ENCODE measurements at regions not wholly inside any gene's neighbourhood (a gene's known extent, or its start where the extent isn't known, plus 50 kb on each side); places are given as distances from the start of the nearest gene placed in this dataset.

- no peak for DNase-seq (ENCODE audit: low read depth)
These were observed 312.2 kb upstream of the MGAT5 start for GRCh38 chr2:133941666-133942065.

GRCh38 chr2:133942398-133942797, 311.5 kb upstream of the MGAT5 start:
- no peak for DNase-seq (ENCODE audit: low read depth)

GRCh38 chr2:133943108-133943507, 310.8 kb upstream of the MGAT5 start:
- DNase-seq (ENCODE audit: low read depth) = peak; percentile 13

GRCh38 chr2:133945089-133945488, 308.8 kb upstream of the MGAT5 start:
- DNase-seq (ENCODE audit: low read depth) = no peak

GRCh38 chr2:133947057-133947456, 306.8 kb upstream of the MGAT5 start:
- DNase-seq (ENCODE audit: low read depth) = no peak

GRCh38 chr2:133948610-133949290, 305.1 kb upstream of the MGAT5 start:
- no peak for DNase-seq (ENCODE audit: low read depth)

- no peak for DNase-seq (ENCODE audit: low read depth)
These were observed 304.3 kb upstream of the MGAT5 start for GRCh38 chr2:133949595-133949994.

- no peak for DNase-seq (ENCODE audit: low read depth)
These were observed 302.7 kb upstream of the MGAT5 start for GRCh38 chr2:133951209-133951608.

- no peak for DNase-seq (ENCODE audit: low read depth)
These were observed 301.5 kb upstream of the MGAT5 start for GRCh38 chr2:133952420-133952819.

DNA sequence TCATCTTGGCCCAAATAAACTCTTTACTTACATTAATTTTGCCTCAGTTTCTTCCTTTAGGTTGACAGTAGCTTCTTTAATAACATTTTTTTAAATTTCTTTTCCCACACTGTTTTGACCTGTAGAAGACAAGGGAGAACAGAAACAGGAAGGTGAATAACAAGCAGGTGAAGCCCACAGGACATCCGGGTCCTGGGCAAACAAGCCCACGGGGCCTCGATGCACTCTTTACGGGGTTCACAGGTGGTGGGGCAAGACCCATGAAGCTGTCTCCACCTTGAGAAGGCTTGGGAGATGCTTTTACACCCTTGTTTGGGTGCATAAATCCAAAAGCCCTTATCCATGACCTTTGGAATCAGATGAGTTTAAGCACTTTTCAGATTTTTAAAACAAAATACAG, 301.0 kb upstream of the MGAT5 start:
- no peak for DNase-seq (ENCODE audit: low read depth)

GRCh38 chr2:133953524-133953923, 300.3 kb upstream of the MGAT5 start:
- no peak for DNase-seq (ENCODE audit: low read depth)

- no peak for DNase-seq (ENCODE audit: low read depth)
These were observed 299.2 kb upstream of the MGAT5 start for GRCh38 chr2:133954636-133955035.

DNA sequence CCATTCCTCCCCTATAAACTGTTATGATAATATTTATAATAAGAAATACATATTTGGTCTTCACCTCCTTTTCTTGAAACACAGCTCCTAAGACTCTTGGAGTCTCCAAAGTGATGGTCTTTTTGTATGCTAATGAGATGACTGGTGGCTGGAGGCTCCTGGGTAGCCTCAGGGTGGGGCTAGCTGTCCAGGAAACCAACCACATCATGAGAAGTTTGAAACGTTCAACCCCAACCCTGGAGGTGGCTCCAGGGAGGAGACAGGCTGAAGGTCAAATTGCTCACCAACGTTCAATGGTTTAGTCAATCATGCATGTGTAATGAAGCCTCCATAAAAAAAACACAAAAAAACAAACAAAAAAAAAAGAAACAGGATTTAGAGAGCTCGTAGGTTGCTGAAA, 298.7 kb upstream of the MGAT5 start:
- DNase-seq (ENCODE audit: low read depth) = no peak

- no peak for DNase-seq (ENCODE audit: low read depth)
These were observed 297.4 kb upstream of the MGAT5 start for GRCh38 chr2:133956434-133956935.

DNA sequence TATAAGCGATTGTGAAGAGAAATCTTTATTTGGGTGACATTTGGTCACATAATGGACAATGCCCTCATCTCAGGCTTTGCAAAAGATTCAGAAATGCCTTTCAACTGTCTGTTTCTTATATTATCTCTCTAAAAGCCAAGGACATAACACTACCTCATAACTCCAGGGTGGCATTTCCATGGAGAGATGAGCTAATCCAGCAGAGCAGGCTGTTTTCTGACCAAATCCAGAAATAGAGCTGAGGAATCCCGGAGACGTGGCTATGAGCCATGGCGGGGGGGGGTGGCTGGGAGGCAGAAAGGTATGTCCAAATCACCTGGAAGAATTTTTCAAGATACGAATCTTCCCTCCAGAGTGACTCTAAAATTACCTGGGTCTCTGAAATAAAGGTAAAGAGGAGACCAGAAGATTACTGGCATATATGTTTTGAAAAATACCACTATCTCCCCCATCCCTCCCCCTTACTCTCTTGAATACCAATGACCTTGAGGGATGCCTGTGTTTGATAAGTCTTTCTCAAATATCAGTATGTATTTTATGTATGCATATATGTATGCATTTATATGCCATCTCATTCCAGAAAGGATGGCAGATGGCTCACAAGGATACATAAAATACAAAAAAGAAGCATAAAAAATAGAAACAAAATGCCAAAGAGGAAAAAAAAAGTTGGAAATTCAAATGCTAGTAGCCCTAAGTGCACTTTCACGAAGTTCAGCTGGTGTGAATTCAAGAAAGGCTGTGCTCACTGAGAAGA, 296.0 kb upstream of the MGAT5 start:
- no peak for DNase-seq (ENCODE audit: low read depth)

- no peak for DNase-seq (ENCODE audit: low read depth)
These were observed 294.8 kb upstream of the MGAT5 start for GRCh38 chr2:133959066-133959465.

DNA sequence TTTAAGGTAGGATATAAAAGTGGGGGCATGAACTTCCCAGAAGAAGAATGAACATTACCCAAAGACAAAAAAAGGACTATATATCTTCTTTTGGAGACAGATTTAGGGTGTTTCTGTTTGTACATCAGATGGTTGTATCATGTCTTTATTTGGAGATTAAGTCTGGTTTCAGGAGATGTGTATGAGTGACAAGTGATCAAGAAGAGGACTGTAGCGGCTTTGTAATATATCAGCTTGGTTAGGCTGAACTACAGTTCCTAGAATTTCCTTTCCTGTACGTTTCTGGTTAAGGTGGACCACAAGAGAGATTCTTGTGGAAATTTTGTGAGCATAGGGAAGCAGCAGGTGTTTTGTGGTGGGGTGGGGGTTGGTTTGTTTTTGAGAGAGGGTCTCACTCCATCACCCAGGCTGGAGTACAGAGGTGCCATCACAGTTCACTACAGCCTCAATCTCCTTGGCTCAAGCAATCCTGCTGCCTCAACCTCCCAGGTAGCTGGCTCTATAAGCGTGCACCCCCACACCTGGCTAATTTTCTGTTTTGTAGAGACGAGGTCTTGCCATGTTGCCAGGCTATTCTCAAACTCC, 287.1 kb upstream of the MGAT5 start:
- DNase-seq (ENCODE audit: low read depth) = no peak

DNA sequence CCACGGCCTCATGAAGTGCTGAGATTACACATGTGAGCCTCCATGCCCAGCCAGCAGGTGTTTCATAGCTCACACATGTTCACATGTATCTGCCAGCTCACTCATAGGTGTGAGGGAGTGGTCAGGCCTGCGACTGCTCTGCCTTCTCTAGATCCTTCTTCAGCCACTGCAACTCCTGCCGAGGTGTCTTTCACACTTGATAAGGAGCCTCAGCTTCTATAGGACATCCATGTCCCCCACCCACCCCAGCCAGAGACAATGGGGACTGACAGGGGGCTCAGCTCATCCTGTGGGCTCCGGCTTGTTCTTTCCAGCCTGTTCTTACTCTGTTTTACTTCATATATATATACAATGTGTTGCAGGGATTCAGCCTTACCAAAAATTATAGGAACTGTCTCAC, 286.5 kb upstream of the MGAT5 start:
- no peak for DNase-seq (ENCODE audit: low read depth)

DNA sequence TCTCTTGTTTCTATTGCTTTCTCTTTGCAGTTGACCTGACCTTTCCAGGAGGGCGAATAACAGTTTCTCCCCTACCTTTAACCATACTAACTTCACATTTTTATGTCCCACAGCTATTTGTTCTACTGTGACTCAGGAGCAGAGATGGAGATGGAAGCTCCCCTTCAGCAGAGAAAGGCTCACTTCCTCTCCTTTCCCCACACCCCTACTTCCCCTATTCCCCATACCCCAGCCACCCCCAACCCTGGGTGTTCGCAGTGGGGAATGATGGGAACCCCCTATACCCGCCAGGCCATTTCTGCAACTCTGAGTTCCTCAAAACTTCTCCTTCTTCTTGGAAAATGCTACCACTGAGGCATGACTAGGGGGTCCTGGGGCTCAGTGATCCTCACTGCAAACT, 285.4 kb upstream of the MGAT5 start:
- no peak for DNase-seq (ENCODE audit: low read depth)

- no peak for DNase-seq (ENCODE audit: low read depth)
These were observed 283.2 kb upstream of the MGAT5 start for GRCh38 chr2:133970641-133971040.

GRCh38 chr2:133972297-133972696, 281.6 kb upstream of the MGAT5 start:
- DNase-seq (ENCODE audit: low read depth) = no peak

GRCh38 chr2:133972786-133973185, 281.1 kb upstream of the MGAT5 start:
- no peak for DNase-seq (ENCODE audit: low read depth)

DNA sequence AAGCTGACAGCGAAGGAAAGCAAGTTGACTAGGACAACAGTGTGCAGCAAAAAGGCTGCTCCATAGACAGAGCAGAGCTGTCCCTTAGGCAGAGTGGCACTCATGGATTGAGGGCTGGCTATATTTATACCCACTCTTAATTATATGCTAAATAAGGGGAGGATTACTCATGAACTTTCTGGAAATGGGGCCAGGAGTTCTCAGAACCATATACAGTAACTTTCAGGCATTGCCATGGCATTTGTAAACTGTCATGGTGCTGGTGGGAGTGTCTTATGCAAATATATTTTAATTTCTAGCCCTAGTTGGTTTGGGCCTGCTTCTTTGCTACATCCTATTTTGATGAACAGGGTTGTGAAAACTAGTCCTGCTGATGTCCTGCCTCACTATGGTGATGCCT, 279.5 kb upstream of the MGAT5 start:
- no peak for DNase-seq (ENCODE audit: low read depth)

All from M059J (cell line).